GM21423 (cell line): ENCODE measurements at regions not wholly inside any gene's neighbourhood (a gene's known extent, or its start where the extent isn't known, plus 50 kb on each side); places are given as distances from the start of the nearest gene placed in this dataset.

ENCODE experiments used
- ATAC-seq: cut with Tn5 transposase; IDR thresholded peaks from one replicate; pipeline ENCODE4 v1.9.1; 2021; ENCODE audit warnings: mild to moderate bottlenecking, moderate library complexity; ENCODE audit not compliant: unreplicated experiment

GRCh38 chr10:61108915-61109314 is 164.9 kb upstream of the RHOBTB1 start:
- no peak for ATAC-seq

- ATAC-seq: no peak
Observed at GRCh38 chr10:61100887-61101286, 156.9 kb upstream of the RHOBTB1 start.

- no peak for ATAC-seq
Observed at GRCh38 chr10:61099756-61100155, 155.8 kb upstream of the RHOBTB1 start.

GRCh38 chr10:61098966-61099365 is 155.0 kb upstream of the RHOBTB1 start:
- ATAC-seq: no peak

- ATAC-seq: no peak
Observed at GRCh38 chr10:61097026-61097425, 153.0 kb upstream of the RHOBTB1 start.

- ATAC-seq: no peak
Observed at GRCh38 chr10:61096056-61096455, 152.1 kb upstream of the RHOBTB1 start.

GRCh38 chr10:61091531-61091930 is 147.5 kb upstream of the RHOBTB1 start:
- ATAC-seq: no peak

GRCh38 chr10:61089251-61089650 is 145.3 kb upstream of the RHOBTB1 start:
- no peak for ATAC-seq

- no peak for ATAC-seq
Observed at GRCh38 chr10:61084493-61084892, 140.5 kb upstream of the RHOBTB1 start.

- ATAC-seq: no peak
Observed at GRCh38 chr10:61081301-61081700, 137.3 kb upstream of the RHOBTB1 start.

GRCh38 chr10:61078542-61079275 is 134.7 kb upstream of the RHOBTB1 start:
- no peak for ATAC-seq

- no peak for ATAC-seq
Observed at GRCh38 chr10:61076572-61077114, 132.7 kb upstream of the RHOBTB1 start.

- no peak for ATAC-seq
Observed at GRCh38 chr10:61073391-61073790, 129.4 kb upstream of the RHOBTB1 start.

GRCh38 chr10:61071580-61071979 is 127.6 kb upstream of the RHOBTB1 start:
- ATAC-seq: no peak

GRCh38 chr10:61068471-61068870 is 124.5 kb upstream of the RHOBTB1 start:
- no peak for ATAC-seq

GRCh38 chr10:61067671-61068336 is 123.8 kb upstream of the RHOBTB1 start:
- ATAC-seq: no peak

GRCh38 chr10:61066661-61067344 is 122.8 kb upstream of the RHOBTB1 start:
- ATAC-seq: no peak

- ATAC-seq: no peak
Observed at GRCh38 chr10:61065051-61065450, 121.1 kb upstream of the RHOBTB1 start.

- no peak for ATAC-seq
Observed at GRCh38 chr10:61064356-61064755, 120.4 kb upstream of the RHOBTB1 start.

GRCh38 chr10:61063901-61064300 is 119.9 kb upstream of the RHOBTB1 start:
- no peak for ATAC-seq

- ATAC-seq: no peak
Observed at GRCh38 chr10:61063034-61063433, 119.0 kb upstream of the RHOBTB1 start.
